ENCODE measurements at regions not wholly inside any gene's neighbourhood (a gene's known extent, or its start where the extent isn't known, plus 50 kb on each side); places are given as distances from the start of the nearest gene placed in this dataset.

DNA sequence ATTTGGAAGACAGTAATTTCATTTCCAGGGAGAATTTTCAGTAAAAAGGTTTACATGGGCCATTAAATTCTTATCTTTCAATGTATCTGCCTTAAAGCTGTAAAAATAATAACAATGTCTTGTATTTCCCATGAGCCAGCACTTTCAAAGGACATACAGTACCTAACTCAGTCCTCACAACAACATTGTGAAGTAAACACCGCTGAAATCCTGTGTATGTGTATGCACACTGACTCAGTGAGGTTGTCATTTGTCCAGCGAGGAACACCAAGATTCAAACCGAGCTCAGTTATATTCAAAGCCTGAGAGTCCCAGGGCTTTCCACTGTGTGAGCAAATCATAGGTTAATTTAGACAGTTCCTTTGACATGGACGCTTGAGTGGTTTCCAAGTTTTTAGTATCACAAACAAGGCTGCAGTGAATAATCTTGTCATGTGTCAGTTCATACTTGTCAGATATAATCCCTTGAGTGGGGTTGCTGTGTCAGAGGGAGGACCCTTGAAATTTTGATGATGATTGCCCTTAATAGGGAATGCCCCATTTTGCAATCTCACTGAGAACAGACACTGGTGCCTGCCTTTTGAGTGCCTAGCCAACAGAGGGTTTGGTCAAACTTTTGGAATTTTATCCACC lies 50.0 kb upstream of the SLC22A23 start:
- TF ChIP-seq, protein P1, sequence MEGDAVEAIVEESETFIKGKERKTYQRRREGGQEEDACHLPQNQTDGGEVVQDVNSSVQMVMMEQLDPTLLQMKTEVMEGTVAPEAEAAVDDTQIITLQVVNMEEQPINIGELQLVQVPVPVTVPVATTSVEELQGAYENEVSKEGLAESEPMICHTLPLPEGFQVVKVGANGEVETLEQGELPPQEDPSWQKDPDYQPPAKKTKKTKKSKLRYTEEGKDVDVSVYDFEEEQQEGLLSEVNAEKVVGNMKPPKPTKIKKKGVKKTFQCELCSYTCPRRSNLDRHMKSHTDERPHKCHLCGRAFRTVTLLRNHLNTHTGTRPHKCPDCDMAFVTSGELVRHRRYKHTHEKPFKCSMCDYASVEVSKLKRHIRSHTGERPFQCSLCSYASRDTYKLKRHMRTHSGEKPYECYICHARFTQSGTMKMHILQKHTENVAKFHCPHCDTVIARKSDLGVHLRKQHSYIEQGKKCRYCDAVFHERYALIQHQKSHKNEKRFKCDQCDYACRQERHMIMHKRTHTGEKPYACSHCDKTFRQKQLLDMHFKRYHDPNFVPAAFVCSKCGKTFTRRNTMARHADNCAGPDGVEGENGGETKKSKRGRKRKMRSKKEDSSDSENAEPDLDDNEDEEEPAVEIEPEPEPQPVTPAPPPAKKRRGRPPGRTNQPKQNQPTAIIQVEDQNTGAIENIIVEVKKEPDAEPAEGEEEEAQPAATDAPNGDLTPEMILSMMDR (IDR thresholded peaks at IDR 0.05; ENCODE audit: insufficient read depth, low read length, missing control alignments), result no peak
- no peak overlapping the region for H3K4me3 ChIP-seq (ENCODE audit: low read depth, low read length)
- no peak for DNase-seq (ENCODE audit: low read depth, low spot score)
- ChIA-PET POLR2A (no interaction called here), CTCF (interaction anchor here (0.9 kb wide), 1 partner anchor 11 kb away, joined by 3 read pairs; no protein-coding TSS in a partner anchor)
